ENCODE measurements at regions not wholly inside any gene's neighbourhood (a gene's known extent, or its start where the extent isn't known, plus 50 kb on each side); places are given as distances from the start of the nearest gene placed in this dataset.
"Not testable (repeated sequence)": the region's sequence is repeated elsewhere in the genome, so short reads cannot be mapped to it uniquely, and the experiment has no call there.

GRCh38 chr4:13797061-13797460 is 169.5 kb upstream of the BOD1L1 start:
- DNase-seq (ENCODE audit: low spot score) = no peak
- TF ChIP-seq, protein P1, sequence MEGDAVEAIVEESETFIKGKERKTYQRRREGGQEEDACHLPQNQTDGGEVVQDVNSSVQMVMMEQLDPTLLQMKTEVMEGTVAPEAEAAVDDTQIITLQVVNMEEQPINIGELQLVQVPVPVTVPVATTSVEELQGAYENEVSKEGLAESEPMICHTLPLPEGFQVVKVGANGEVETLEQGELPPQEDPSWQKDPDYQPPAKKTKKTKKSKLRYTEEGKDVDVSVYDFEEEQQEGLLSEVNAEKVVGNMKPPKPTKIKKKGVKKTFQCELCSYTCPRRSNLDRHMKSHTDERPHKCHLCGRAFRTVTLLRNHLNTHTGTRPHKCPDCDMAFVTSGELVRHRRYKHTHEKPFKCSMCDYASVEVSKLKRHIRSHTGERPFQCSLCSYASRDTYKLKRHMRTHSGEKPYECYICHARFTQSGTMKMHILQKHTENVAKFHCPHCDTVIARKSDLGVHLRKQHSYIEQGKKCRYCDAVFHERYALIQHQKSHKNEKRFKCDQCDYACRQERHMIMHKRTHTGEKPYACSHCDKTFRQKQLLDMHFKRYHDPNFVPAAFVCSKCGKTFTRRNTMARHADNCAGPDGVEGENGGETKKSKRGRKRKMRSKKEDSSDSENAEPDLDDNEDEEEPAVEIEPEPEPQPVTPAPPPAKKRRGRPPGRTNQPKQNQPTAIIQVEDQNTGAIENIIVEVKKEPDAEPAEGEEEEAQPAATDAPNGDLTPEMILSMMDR (IDR thresholded peaks at IDR 0.05; ENCODE audit: unreplicated experiment) = no peak
- Mint-ChIP-seq H3K9me3 (ENCODE audit: unreplicated experiment) (peaks cover 3% of the 10 kb centered on the region), H3K27ac (ENCODE audit: unreplicated experiment) (no peak overlapping the region), H3K4me1 (ENCODE audit: unreplicated experiment) (peaks cover 4% of the 10 kb centered on the region), H3K36me3 (ENCODE audit: low read depth, unreplicated experiment) (no peaks in the 10 kb centered on the region), H3K4me3 (ENCODE audit: unreplicated experiment) (no peak overlapping the region), H3K27me3 (ENCODE audit: unreplicated experiment) (no peaks in the 10 kb centered on the region)

- H3K36me3 Mint-ChIP-seq (ENCODE audit: low read depth, unreplicated experiment) = no peaks in the 10 kb centered on the region
- no peak overlapping the region for H3K27ac Mint-ChIP-seq (ENCODE audit: unreplicated experiment)
- no peak for DNase-seq (ENCODE audit: low spot score)
- H3K4me1 Mint-ChIP-seq (ENCODE audit: unreplicated experiment) = no peaks in the 10 kb centered on the region
- H3K27me3 Mint-ChIP-seq (ENCODE audit: unreplicated experiment) = no peaks in the 10 kb centered on the region
- TF ChIP-seq, protein P1 (IDR thresholded peaks at IDR 0.05; ENCODE audit: unreplicated experiment) = no peak
- no peak overlapping the region for H3K4me3 Mint-ChIP-seq (ENCODE audit: unreplicated experiment)
- no peaks in the 10 kb centered on the region for H3K9me3 Mint-ChIP-seq (ENCODE audit: unreplicated experiment)
These were observed 187.7 kb upstream of the BOD1L1 start for GRCh38 chr4:13815231-13815630.

- Mint-ChIP-seq H3K4me1 (ENCODE audit: unreplicated experiment) (no peaks in the 10 kb centered on the region), H3K4me3 (ENCODE audit: unreplicated experiment) (no peak overlapping the region), H3K9me3 (ENCODE audit: unreplicated experiment) (no peaks in the 10 kb centered on the region), H3K27ac (ENCODE audit: unreplicated experiment) (no peak overlapping the region), H3K27me3 (ENCODE audit: unreplicated experiment) (no peaks in the 10 kb centered on the region), H3K36me3 (ENCODE audit: low read depth, unreplicated experiment) (no peaks in the 10 kb centered on the region)
- DNase-seq (ENCODE audit: low spot score) = no peak
- TF ChIP-seq, protein P1 (IDR thresholded peaks at IDR 0.05; ENCODE audit: unreplicated experiment) = no peak
These were observed 188.9 kb upstream of the BOD1L1 start for GRCh38 chr4:13816472-13816871.

GRCh38 chr4:13821522-13821921 is 194.0 kb upstream of the BOD1L1 start:
- TF ChIP-seq, protein P1 (IDR thresholded peaks at IDR 0.05; ENCODE audit: unreplicated experiment) = no peak
- Mint-ChIP-seq H3K27me3 (ENCODE audit: unreplicated experiment) (no peaks in the 10 kb centered on the region), H3K27ac (ENCODE audit: unreplicated experiment) (no peak overlapping the region), H3K4me3 (ENCODE audit: unreplicated experiment) (no peak overlapping the region), H3K9me3 (ENCODE audit: unreplicated experiment) (peaks cover 6% of the 10 kb centered on the region), H3K4me1 (ENCODE audit: unreplicated experiment) (no peaks in the 10 kb centered on the region), H3K36me3 (ENCODE audit: low read depth, unreplicated experiment) (peaks cover 12% of the 10 kb centered on the region)
- no peak for DNase-seq (ENCODE audit: low spot score)

GRCh38 chr4:13825822-13826221 is 198.3 kb upstream of the BOD1L1 start:
- H3K4me3 Mint-ChIP-seq (ENCODE audit: unreplicated experiment); H3K4me1 Mint-ChIP-seq (ENCODE audit: unreplicated experiment); H3K27ac Mint-ChIP-seq (ENCODE audit: unreplicated experiment); H3K27me3 Mint-ChIP-seq (ENCODE audit: unreplicated experiment); H3K9me3 Mint-ChIP-seq (ENCODE audit: unreplicated experiment); DNase-seq (ENCODE audit: low spot score): not testable (repeated sequence)
- H3K36me3 Mint-ChIP-seq (ENCODE audit: low read depth, unreplicated experiment) = peaks cover 12% of the 10 kb centered on the region

DNA sequence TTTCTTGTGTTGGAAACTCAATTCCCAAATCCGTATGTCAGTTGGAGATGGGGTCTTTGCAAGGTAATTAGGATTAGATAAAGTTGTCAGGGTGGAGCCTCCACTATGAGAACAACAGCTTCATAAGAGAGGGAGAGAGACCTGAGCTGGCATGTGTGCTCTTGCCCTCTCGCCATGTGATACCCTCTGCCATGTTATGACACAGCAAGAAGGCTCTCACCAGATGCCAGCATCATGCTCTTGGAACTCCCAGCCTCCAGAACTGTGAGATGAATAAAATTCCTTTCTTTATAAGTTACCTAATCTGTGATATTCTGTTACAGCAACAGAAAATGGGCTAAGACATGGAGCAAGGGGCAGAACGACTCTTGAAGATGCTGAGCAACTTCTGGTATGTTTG is 201.9 kb upstream of the BOD1L1 start:
- DNase-seq (ENCODE audit: low spot score) = no peak
- TF ChIP-seq, protein P1 (IDR thresholded peaks at IDR 0.05; ENCODE audit: unreplicated experiment) = no peak
- Mint-ChIP-seq H3K4me1 (ENCODE audit: unreplicated experiment) (peaks cover 4% of the 10 kb centered on the region), H3K27me3 (ENCODE audit: unreplicated experiment) (no peaks in the 10 kb centered on the region), H3K27ac (ENCODE audit: unreplicated experiment) (no peak overlapping the region), H3K36me3 (ENCODE audit: low read depth, unreplicated experiment) (peaks cover 2% of the 10 kb centered on the region), H3K9me3 (ENCODE audit: unreplicated experiment) (peaks cover 3% of the 10 kb centered on the region), H3K4me3 (ENCODE audit: unreplicated experiment) (no peak overlapping the region)
